Spleen (tissue), 7 donors: ENCODE measurements at regions not wholly inside any gene's neighbourhood (a gene's known extent, or its start where the extent isn't known, plus 50 kb on each side); places are given as distances from the start of the nearest gene placed in this dataset.

Experiments used
- CTCF ChIP-seq, 11 experiments: fragments of 200-600 bp in 7 of 11; fragments of 450-650 bp in 4 of 11; sonication (generic) in 4 of 11; IDR thresholded peaks in 8 of 11; conservative IDR thresholded peaks in 3 of 11; 1 replicate in 7 of 11; 2 replicates in 4 of 11; pipeline versions ENCODE4 v1.4.0 to v1.8.0; 2016 to 2021; ENCODE audit warnings: antibody characterized with exemption in 11 of 11, inconsistent platforms in 4 of 11, mild to moderate bottlenecking in 1 of 11
- POLR2A ChIP-seq, 3 donors: fragments of 450-650 bp; IDR thresholded peaks; one replicate each; pipeline ENCODE4 v1.5.1; 2017; ENCODE audit warnings: antibody characterized with exemption in 3 of 3, mild to moderate bottlenecking in 1 of 3
- donor health status: DM: no; HTN: no; CAD: no; lungs with moderate emphysema.
- donor health status: DM: no; HTN: no; CAD: no.
- donor health status: DM: no; HTN: no; CAD: no.

GRCh38 chr6:48311301-48311700 lies 200.3 kb upstream of the PTCHD4 start:
- TF ChIP-seq POLR2A (IDR thresholded peaks at IDR 0.05) (no peak), CTCF (IDR thresholded peaks at IDR 0.05 in 8 of 11, conservative IDR thresholded peaks at IDR 0.05 in 3 of 11) (no peak)
